HG02970 (cell line): ENCODE measurements at regions not wholly inside any gene's neighbourhood (a gene's known extent, or its start where the extent isn't known, plus 50 kb on each side); places are given as distances from the start of the nearest gene placed in this dataset.
"Not testable (repeated sequence)": the region's sequence is repeated elsewhere in the genome, so short reads cannot be mapped to it uniquely, and the experiment has no call there.

ENCODE experiments used
- ATAC-seq: cut with Tn5 transposase; IDR thresholded peaks from one replicate; pipeline ENCODE4 v1.9.1; 2021; ENCODE audit warnings: mild to moderate bottlenecking, moderate library complexity, moderate number of reproducible peaks; ENCODE audit not compliant: unreplicated experiment, low FRiP score

DNA sequence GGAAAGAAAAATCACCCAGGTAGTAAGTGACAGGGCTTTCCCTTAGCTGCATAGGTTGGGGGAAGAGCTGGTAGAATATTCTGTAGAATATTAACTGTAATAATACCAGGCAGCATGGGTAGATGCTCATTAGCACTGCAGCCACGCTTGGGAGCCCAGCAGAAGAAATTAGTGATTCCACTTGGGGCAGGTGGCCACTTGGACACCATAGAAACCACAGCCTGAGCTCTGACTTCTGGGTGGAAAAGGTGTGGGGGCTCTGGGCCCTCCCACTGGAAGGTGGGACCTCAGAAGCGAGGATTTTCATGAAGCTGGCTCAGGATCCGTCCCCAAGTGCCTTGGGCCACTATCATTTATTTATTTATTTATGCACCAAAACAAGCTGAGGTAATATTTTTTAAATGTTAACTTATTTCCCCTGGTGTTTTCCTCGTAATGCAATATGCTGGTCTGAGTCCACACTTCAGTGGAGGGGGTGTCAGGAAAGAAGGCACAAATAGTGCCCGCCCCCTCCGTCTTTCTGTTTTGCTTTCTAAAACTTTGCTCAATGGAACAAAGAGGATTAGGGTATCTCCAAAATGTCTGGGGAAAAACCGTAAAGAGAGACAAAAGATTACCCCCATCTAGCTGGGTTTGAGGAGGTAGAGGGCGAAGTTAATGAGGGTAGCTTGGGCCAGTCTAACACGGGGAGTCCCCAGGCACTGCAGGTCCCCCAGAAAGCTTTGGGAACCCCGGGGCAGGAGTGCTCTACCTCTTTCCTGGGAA lies 75.2 kb upstream of the GADD45A start:
- ATAC-seq: no peak

DNA sequence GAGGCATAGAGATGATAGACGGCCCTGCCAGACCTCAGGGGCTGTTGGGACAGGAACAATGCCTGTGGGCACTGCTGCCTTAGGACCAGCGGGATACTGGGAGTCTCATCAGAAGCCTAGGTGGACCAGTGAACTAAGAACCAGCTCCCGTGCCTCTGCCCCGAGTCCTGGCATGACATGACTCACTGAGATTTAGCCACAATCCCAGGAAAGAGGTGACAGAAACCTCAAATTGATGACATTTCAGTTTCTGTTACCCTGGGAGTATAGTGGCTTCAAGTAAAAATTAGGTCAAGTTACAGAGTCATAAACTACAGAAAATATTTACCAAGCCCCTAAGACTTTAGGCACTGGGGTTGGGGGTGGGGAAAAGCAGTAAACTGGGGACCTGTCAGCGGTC lies 74.6 kb upstream of the GADD45A start:
- ATAC-seq: no peak

DNA sequence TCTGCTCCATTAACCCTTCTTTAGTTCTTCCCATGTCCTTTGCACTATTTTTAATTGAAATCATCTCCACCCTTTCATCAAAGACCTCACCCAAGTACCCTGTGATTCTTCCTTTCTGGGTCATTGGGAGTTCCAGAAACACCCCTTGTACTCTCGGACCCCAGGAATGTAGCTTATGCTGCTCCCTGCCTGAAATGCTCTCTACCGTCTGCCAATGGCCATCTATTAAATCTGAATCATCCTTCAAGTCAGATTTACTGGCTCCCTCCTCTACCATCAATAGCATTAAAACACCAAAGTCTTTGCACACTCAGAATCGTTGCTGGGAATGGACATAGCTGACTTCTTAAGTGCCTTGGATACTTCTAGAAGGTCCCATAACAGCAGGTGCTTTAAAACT lies 73.2 kb upstream of the GADD45A start:
- no peak for ATAC-seq

DNA sequence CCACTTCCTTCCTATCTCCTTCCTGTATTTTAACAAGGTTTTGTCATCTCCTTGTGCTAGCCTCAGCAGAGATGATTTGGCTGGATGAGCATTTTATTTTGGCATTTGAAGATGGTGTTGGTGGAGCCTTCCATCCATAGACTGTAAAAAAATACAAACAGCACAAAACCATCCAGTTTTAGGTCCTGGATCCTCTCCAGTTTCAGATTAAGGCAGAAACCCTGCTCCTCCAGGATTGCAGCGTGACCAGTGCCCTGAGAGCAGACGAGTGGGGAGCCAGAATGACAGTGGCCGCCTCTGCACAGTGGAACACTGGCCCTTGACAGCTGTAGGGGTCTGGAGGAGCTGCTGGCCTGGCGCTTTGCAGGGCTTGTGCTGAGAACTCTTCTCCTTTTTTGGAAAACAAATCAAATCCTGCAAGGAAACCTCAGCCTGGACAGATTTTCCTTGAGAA lies 72.2 kb upstream of the GADD45A start:
- no peak for ATAC-seq

DNA sequence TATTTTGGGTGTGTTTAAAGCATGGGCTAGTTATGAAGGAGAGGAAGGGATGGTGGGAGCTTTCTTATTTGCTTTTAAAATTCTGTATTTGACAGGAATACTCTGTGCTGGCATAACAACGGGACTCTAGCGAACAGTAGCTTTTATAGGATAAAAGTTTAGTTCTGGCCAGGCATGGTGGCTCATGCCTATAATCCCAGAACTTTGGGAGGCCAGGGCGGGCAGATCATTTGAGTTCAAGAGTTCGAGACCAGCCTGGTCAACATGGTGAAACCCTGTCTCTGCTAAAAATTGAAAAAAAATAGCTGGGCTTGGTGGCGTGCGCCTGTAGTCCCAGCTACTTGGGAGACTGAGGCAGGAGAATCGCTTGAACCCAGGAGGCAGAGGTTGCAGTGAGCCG lies 71.5 kb upstream of the GADD45A start:
- not testable (repeated sequence) for ATAC-seq

DNA sequence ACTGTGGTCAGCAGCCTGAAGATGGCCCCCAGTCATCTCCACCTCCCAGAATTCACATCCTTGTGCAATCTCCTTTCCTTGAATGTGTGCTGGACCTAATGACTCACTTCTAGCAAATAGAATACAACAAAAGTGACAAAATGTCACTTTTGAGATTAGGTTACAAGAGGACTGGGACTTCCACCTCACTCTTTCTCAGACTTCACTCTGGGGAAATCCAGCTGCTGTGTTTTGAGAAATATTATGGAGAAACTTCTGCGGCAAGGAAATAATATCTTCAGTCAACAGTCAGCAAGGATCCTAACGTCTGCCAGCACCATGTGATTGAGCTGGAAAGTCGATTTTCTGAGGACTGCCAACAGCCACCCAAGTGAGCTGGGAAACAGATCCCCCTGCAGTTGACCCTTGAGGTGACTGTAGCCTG lies 70.5 kb upstream of the GADD45A start:
- no peak for ATAC-seq

DNA sequence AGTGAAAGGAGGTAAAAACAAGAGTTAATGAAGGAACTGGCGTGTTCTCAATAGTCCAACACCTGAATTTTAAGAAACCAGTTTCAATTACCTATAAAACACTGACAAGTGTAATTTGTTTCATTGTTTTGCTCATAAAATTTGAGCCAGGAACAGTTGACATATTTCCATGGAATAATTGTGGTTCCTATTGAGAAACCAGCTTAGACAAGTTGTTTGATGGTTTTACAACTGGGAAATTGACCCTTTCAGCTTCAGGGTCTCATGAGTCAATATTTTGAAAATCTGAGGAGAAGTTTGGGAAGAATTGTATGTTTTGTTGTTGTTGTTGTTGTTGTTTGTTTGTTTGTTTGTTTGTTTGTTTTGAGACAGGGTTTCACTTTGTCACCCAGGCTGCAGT lies 69.1 kb upstream of the GADD45A start:
- ATAC-seq: no peak

DNA sequence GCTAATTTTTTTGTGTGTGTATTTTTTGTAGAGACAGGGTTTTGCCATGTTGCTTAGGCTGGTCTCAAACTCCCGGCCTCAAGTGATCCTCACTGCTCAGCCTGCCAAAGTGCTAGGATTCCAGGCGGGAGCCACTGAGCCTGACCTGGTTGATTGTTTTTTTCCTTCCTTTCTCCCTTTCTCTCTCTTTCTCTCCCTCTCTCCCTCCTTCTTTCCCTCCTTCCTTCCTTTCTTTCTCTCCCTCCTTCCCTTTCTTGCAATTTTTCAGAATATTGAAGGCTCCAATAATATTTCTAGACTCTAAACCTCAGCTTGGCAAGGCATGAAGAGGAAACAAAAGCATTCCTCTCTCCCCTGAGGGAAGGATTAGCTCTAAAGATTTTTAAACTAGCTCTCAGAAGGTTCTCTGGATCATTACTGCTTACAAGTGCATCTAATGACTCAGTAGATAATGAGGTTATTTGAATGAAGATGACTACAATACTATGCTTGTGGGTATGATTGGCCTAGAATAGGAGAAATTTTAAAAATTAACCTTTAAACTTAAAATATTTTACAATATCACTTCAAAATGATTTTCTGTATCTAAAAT lies 68.5 kb upstream of the GADD45A start:
- no peak for ATAC-seq

DNA sequence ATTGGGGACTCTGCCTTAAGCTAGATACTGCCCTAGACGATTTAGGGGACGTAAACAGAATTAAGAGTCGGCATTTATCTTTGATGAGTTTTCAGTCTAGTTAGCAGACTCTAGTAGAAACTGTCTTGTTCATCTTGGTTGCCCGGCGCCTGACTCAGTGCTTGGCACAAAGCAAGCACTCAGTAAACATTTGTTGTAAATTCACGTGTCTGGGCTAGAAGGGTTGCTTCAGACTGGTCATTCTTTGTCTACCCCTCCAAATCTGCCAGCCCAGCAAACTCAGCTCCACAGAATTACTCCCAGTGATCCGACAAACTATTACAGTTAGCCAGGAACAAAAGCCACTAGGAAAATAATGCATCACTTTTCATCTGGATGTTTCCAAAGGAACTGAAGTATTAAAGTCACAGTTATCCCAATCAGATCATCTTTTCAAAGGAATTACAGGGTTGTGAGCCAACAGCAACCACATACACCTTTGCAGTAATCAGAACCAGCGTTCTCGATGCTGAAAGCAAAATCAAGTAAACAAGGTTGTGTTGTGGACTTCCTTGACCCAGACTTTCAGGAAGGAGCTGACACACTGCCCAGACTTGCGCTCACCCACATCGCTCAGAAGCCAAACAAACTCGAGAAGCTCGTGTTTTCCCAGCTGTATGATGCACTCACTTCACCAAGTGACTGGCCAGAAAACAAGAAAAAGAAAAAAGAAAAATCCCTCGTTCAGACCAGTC lies 66.5 kb upstream of the GADD45A start:
- ATAC-seq: no peak

DNA sequence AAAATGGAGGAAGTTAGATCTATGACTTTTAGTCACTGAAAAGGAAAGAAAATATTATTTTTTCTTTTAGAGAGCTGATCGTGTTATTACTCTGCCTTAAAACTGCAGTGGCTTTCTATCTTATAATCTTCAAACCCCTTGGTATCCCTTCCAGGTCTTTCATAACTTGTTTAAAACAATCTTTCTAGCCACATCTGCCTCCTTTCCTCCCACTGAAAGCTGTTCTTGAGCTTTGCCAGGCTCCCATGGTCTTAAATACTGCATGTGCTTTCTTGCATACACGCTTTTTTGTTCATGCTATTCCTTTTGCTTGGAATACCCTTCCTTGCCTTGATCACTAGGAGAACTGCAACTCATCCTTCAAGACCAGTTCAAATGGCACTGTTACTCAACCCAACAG lies 65.9 kb upstream of the GADD45A start:
- no peak for ATAC-seq

DNA sequence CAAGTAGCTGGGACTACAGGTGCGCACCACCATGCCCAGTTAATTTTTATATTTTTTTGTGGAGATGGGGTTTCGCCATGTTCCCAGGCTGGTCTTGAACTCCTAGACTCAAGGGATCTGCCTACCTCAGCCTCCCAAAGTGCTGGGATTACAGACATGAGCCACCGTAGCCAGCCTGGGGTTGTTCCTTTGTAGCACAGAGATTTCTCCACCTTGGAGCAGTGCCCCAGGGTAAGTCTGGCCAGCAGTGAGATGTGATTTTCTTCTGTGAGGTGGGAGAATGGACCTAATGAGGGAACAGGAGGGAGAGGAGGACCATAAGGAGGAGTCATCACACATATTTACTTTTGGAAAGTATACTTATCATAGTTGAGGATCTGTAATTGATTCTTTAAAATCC lies 61.1 kb upstream of the GADD45A start:
- no peak for ATAC-seq

DNA sequence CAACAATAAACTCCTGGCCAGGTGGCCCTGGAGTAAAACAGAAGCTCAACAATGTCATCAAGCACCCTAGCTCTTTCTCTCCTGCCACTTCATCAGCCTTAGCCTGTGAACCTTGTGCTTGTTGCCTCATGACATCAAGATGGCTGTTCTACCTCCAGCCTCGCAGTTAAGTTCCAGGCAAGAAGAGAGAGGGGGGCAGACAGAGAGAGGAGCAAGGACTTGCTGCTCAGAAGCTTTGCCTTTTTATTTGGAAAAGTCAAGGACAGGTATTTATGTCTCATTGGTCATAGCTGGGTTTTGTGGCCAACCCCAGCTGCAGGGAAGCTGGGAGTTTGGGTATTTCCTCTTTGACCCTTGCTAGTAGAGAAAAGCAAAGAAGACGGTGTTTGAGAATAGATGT lies 60.3 kb upstream of the GADD45A start:
- ATAC-seq: no peak

DNA sequence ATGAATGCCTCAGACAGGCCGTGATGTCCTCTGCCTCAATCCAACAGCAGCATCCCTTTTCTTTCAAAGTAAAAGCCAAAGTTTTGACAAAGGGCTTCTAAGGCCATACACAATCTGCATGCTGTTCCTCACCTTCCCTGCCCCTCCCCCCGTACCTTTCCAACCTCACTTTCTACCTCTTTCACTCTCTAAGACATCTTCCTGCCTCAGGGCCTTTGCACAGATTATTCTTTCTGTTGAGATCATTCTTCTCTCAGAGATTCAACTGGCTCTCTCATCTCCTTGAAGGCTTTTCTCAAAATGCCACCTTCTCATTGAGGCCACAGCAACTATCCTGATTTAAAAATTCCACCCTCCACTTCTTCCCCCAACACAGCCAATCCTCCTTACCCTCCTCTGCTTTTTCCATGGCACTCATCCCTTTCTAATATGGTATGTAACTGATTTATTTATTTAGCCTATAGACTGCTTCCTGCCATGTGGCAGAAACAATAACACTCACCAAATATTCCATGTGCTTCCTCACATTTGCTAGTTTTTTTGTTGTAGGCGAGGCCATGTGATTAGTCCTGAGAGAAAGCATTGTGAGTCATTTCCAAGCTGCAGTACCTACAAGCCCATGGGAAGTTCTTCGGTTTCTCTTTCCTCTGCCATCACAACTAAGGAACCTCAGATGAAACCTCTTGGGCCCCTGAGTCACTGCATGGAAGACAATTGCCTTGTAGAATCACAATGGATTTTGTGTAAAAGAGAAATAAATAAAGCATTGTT lies 58.7 kb upstream of the GADD45A start:
- no peak for ATAC-seq

DNA sequence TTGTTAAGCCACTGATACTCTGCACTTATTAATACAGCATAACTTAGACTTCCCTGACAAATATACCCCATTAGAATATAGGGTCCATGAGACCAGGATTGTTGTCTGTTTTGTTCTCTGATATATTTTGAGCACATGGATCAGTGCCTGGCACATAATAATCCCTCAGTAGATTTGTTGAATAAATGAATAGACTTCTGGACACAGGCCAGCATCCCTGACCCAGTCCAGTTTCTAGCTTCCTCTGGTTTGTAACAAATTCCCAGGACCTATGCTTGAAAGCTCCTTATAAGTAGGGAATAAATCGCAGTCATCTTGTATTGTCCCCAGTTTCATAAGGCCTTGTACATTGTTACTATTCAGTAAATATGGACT lies 58.2 kb upstream of the GADD45A start:
- no peak for ATAC-seq

DNA sequence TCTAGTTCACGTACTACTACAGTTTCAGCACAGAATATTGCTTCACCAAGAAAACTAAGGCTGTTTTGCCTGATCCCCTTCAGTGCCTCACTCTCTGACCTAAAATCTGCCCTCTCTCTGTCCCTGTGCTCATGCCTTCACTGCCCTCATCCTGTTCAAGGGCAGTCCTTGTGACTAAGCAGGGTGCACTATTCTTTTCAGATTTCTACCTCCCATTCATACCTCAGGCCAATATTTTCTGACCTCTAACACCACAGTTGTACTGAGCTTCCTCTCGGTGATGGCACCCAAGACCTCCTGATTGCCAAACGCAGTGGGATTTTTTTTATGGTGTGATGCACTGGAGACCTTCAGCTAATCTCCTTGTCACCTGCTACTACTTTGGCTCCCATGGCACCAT lies 57.7 kb upstream of the GADD45A start:
- ATAC-seq: no peak

DNA sequence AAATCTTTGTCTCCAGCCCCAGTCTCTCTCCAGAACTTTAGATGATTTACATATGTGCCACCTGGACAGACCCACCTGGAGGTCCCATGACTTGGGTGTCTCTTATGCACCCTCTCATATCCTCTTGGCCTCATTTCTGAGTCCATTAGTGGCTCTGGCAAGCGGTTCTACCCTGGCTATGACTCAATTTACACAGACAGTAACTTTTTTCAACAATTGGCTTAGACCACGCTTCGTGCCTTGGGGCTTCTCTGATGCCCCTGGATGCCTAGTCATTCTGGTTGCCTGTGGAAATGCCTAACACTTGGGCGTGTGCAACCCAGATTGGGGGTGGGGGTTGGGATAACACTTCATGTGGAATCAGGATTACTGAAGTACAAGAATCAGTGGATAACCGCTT lies 57.1 kb upstream of the GADD45A start:
- no peak for ATAC-seq

DNA sequence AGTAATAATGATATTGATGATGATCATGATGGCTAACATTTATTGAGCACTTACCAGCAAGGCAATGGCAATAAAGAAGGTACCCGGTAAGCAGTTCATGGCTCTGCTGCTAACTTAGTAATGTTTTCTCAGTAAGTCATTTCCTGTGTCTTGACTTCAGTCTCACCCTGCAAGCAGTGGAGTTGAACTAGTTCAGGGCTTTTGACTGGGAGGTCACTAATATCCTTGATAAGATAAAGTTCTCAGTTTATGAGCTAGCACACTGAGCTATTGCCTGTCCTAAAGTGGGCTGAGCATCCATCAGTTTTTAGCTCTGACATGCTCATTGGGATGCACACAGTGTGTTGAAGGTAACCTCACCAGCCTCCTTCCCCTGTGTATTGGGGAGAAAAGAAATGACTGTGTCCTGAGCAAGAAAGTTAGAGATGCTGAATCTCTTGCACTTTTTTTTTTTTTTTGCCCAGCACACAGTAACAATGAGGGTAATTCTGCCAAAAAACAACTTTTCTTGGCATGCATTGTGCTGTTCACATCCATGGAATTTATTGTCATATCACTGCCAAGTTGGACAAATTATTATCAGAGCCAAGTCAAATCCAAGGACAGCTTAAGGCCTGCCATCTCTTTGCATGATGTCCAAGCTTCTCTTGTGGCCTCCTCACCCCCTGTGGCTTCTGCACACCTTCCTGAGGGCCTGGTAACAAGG lies 55.5 kb upstream of the GADD45A start:
- no peak for ATAC-seq

DNA sequence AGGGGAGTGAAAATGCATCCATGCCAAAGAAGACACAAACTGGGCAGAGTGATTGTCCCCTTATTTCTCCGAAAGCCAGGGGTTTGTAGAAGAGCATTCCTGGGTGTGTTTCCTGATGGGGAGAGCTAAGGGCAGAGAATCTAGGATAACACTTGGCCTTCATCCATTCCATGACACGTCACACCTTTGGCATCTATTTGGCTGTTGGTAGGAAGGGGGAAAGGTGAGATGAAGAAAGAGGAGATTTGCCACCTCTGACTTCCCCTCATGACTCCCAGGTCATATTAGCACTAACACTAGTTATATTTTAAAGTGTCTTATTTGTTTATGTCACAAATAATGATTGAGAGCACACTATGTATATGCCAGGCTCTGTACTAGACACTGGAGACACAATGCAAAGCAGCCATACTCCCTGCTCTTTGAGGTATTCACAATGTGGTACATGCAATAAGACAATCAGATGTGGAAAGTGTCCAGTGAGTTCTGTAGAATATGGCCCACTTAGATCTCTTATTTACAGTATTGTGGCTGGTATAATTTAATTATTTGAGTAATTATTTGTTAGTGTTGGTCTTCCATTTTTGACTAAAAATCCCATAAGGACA lies 54.5 kb upstream of the GADD45A start:
- no peak for ATAC-seq

DNA sequence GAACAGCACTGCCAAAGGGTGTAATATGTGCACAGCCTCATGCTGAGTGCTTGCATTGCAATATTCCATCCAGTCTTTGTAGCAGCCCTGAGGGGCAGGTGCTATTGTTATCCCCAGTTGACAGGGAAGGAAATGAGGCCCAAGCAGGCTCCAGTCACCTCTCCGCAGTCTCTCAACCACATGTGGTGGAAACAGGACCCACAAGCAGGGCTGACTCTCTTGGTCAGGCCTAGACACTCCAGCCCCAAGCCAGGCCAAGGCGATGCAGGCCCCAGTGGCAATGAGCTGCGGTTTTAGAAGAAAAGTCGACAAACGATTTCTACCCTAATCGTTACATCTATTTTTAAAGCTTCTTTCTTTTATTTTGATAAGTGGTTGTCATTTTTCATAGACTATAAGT lies 52.6 kb upstream of the GADD45A start:
- no peak for ATAC-seq
